SU-DHL-6 (cell line): ENCODE measurements at regions not wholly inside any gene's neighbourhood (a gene's known extent, or its start where the extent isn't known, plus 50 kb on each side); places are given as distances from the start of the nearest gene placed in this dataset.

Experiments used
- H2AFZ ChIP-seq: fragments of 200-600 bp; sonication (generic); 2 replicates; pipeline ENCODE4 v1.6.1; 2014; ENCODE audit warnings: low read depth, mild to moderate bottlenecking, moderate library complexity, mixed read lengths, antibody characterized with exemption, low read length; ENCODE audit not compliant: severe bottlenecking
- H3F3A ChIP-seq: fragments of 200-600 bp; shearing (Covaris generic); 2 replicates; pipeline ENCODE4 v1.6.0; 2016; ENCODE audit warnings: antibody characterized with exemption, mild to moderate bottlenecking; ENCODE audit not compliant: insufficient read depth
- H3K27ac ChIP-seq: fragments of 200-600 bp; sonication (generic); 2 replicates; pipeline ENCODE4 v1.5.1; 2016; ENCODE audit warnings: low read depth, mild to moderate bottlenecking, low read length, moderate library complexity, mixed read lengths
- H3K27me3 ChIP-seq: fragments of 200-600 bp; sonication (generic), shearing (Covaris generic); 2 replicates; pipeline ENCODE4 v1.6.0; 2014; ENCODE audit warnings: mild to moderate bottlenecking, low read length
- H3K36me3 ChIP-seq: fragments of 200-600 bp; sonication (generic); 2 replicates; pipeline ENCODE4 v1.6.1; 2014; ENCODE audit warnings: mild to moderate bottlenecking, low read length, mixed read lengths
- H3K4me2 ChIP-seq: fragments of 300-600, 200-600 bp; shearing (Covaris generic), sonication (generic); 2 replicates; pipeline ENCODE4 v1.6.0; 2014; ENCODE audit warnings: low read length, low read depth, mild to moderate bottlenecking; ENCODE audit not compliant: poor library complexity, severe bottlenecking
- H3K4me3 ChIP-seq: fragments of 200-600 bp; sonication (generic); 2 replicates; pipeline ENCODE4 v1.5.1; 2014; ENCODE audit warnings: antibody characterized with exemption, low read length, mild to moderate bottlenecking, mixed read lengths; ENCODE audit not compliant: insufficient read depth, poor library complexity, severe bottlenecking
- H3K79me2 ChIP-seq: fragments of 200-600 bp; sonication (generic); 2 replicates; pipeline ENCODE4 v1.6.1; 2014; ENCODE audit warnings: mild to moderate bottlenecking, low read length, moderate library complexity; ENCODE audit not compliant: insufficient read depth
- H3K9ac ChIP-seq: fragments of 200-600 bp; sonication (generic); 2 replicates; pipeline ENCODE4 v1.7.0; 2014; ENCODE audit warnings: mild to moderate bottlenecking, low read length
- H3K9me2 ChIP-seq: fragments of 200-600 bp; sonication (generic); replicated peaks from 2 replicates; pipeline ENCODE4 v1.6.1; 2014; ENCODE audit warnings: low read length; ENCODE audit not compliant: insufficient read depth
- H3K9me3 ChIP-seq: fragments of 200-600 bp; sonication (generic); 2 replicates; pipeline ENCODE4 v1.6.1; 2014; ENCODE audit warnings: low read length, mixed read lengths; ENCODE audit not compliant: insufficient read depth
- H4K20me1 ChIP-seq: fragments of 200-600 bp; sonication (generic); 2 replicates; pipeline ENCODE4 v1.6.1; 2014; ENCODE audit warnings: low read depth, mild to moderate bottlenecking, antibody characterized with exemption, low read length, moderate library complexity, mixed read lengths
- CTCF ChIP-seq: fragments of 200-600 bp; sonication (generic); IDR thresholded peaks from one replicate; pipeline ENCODE4 v1.5.1; 2017; ENCODE audit warnings: antibody characterized with exemption, mild to moderate bottlenecking, low read length, moderate library complexity; ENCODE audit not compliant: insufficient read depth, poor library complexity, severe bottlenecking
- EZH2phosphoT487 ChIP-seq: fragments of 200-600 bp; sonication (generic), shearing (Covaris generic); conservative IDR thresholded peaks from 2 replicates; pipeline ENCODE4 v1.6.1; 2018; ENCODE audit warnings: mild to moderate bottlenecking, antibody characterized with exemption, low read length, moderate library complexity, mixed read lengths

- no peaks in the 10 kb centered on the region for H3F3A ChIP-seq
- no peaks in the 10 kb centered on the region for H3K36me3 ChIP-seq
- TF ChIP-seq EZH2phosphoT487 (no peak), CTCF (no peak)
- no peak overlapping the region for H3K9ac ChIP-seq
- H3K79me2 ChIP-seq: no peaks in the 10 kb centered on the region
- no peak overlapping the region for H3K4me3 ChIP-seq
- H4K20me1 ChIP-seq: no peaks in the 10 kb centered on the region
- H3K27me3 ChIP-seq: no peaks in the 10 kb centered on the region
- no peak overlapping the region for H2AFZ ChIP-seq
- H3K9me3 ChIP-seq: no peaks in the 10 kb centered on the region
- H3K9me2 ChIP-seq: no peaks in the 10 kb centered on the region
- no peak overlapping the region for H3K27ac ChIP-seq
- H3K4me2 ChIP-seq: no peak overlapping the region
Measured at GRCh38 chr15:95168951-95169431, 937.6 kb downstream of the MCTP2 start.

- TF ChIP-seq CTCF (no peak), EZH2phosphoT487 (no peak)
- no peak overlapping the region for H3K9ac ChIP-seq
- no peaks in the 10 kb centered on the region for H3K36me3 ChIP-seq
- H4K20me1 ChIP-seq: no peaks in the 10 kb centered on the region
- no peak overlapping the region for H3K4me3 ChIP-seq
- H2AFZ ChIP-seq: no peak overlapping the region
- H3K9me2 ChIP-seq: no peaks in the 10 kb centered on the region
- H3K4me2 ChIP-seq: no peak overlapping the region
- H3F3A ChIP-seq: no peaks in the 10 kb centered on the region
- no peaks in the 10 kb centered on the region for H3K9me3 ChIP-seq
- H3K27ac ChIP-seq: no peak overlapping the region
- no peaks in the 10 kb centered on the region for H3K79me2 ChIP-seq
- no peaks in the 10 kb centered on the region for H3K27me3 ChIP-seq
Measured at GRCh38 chr15:95169541-95170459, 938.4 kb downstream of the MCTP2 start.

- no peak overlapping the region for H3K4me3 ChIP-seq
- no peak overlapping the region for H2AFZ ChIP-seq
- no peaks in the 10 kb centered on the region for H4K20me1 ChIP-seq
- TF ChIP-seq EZH2phosphoT487 (no peak), CTCF (no peak)
- H3K79me2 ChIP-seq: no peaks in the 10 kb centered on the region
- no peak overlapping the region for H3K4me2 ChIP-seq
- no peaks in the 10 kb centered on the region for H3F3A ChIP-seq
- H3K36me3 ChIP-seq: no peaks in the 10 kb centered on the region
- H3K27me3 ChIP-seq: no peaks in the 10 kb centered on the region
- H3K9me2 ChIP-seq: no peaks in the 10 kb centered on the region
- no peak overlapping the region for H3K27ac ChIP-seq
- H3K9ac ChIP-seq: no peak overlapping the region
- no peaks in the 10 kb centered on the region for H3K9me3 ChIP-seq
Measured at GRCh38 chr15:95170561-95171380, 939.4 kb downstream of the MCTP2 start.
